GM18870 (cell line): ENCODE measurements at regions not wholly inside any gene's neighbourhood (a gene's known extent, or its start where the extent isn't known, plus 50 kb on each side); places are given as distances from the start of the nearest gene placed in this dataset.

ENCODE experiments used
- ATAC-seq: cut with Tn5 transposase; IDR thresholded peaks from one replicate; pipeline ENCODE4 v1.9.1; 2021; ENCODE audit warnings: moderate library complexity; ENCODE audit not compliant: unreplicated experiment

- no peak for ATAC-seq
These were observed 2184.4 kb upstream of the TENM3 start for GRCh38 chr4:180058691-180059215.

- no peak for ATAC-seq
These were observed 2183.9 kb upstream of the TENM3 start for GRCh38 chr4:180059216-180059881.

GRCh38 chr4:180060159-180060889, 2182.9 kb upstream of the TENM3 start:
- no peak for ATAC-seq

- ATAC-seq = no peak
These were observed 2162.1 kb upstream of the TENM3 start for GRCh38 chr4:180081072-180081471.

GRCh38 chr4:180084561-180084960, 2158.6 kb upstream of the TENM3 start:
- no peak for ATAC-seq

- no peak for ATAC-seq
These were observed 2156.6 kb upstream of the TENM3 start for GRCh38 chr4:180086480-180087190.

- ATAC-seq = no peak
These were observed 2144.6 kb upstream of the TENM3 start for GRCh38 chr4:180098586-180098985.

GRCh38 chr4:180099957-180100356, 2143.2 kb upstream of the TENM3 start:
- ATAC-seq = no peak

GRCh38 chr4:180100433-180101344, 2142.5 kb upstream of the TENM3 start:
- no peak for ATAC-seq

- ATAC-seq = no peak
These were observed 2141.7 kb upstream of the TENM3 start for GRCh38 chr4:180101348-180102083.

GRCh38 chr4:180103794-180104193, 2139.4 kb upstream of the TENM3 start:
- ATAC-seq = no peak

- no peak for ATAC-seq
These were observed 2137.8 kb upstream of the TENM3 start for GRCh38 chr4:180105362-180105761.

GRCh38 chr4:180106122-180106521, 2137.1 kb upstream of the TENM3 start:
- no peak for ATAC-seq

- no peak for ATAC-seq
These were observed 2136.2 kb upstream of the TENM3 start for GRCh38 chr4:180106997-180107396.

GRCh38 chr4:180116840-180117239, 2126.4 kb upstream of the TENM3 start:
- ATAC-seq = no peak

GRCh38 chr4:180120068-180120467, 2123.1 kb upstream of the TENM3 start:
- ATAC-seq = no peak

GRCh38 chr4:180134091-180134866, 2108.9 kb upstream of the TENM3 start:
- ATAC-seq = peak; percentile 49

- no peak for ATAC-seq
These were observed 2101.5 kb upstream of the TENM3 start for GRCh38 chr4:180141734-180142133.

- ATAC-seq = no peak
These were observed 2094.5 kb upstream of the TENM3 start for GRCh38 chr4:180148737-180149136.
